HCT116 (cell line): ENCODE measurements at regions not wholly inside any gene's neighbourhood (a gene's known extent, or its start where the extent isn't known, plus 50 kb on each side); places are given as distances from the start of the nearest gene placed in this dataset.

Experiments
- ATAC-seq: fragments of 200-7000 bp; cut with Tn5 transposase; 2 replicates; pipeline ENCODE4 v1.9.1; 2020; ENCODE audit warnings: mild to moderate bottlenecking, moderate library complexity
- BruUV-seq: library from RNA; stranded (reverse); fragments of 400-500 nt; replicated peaks from 2 replicates; lab custom pipeline; 2021; lab: Mats Ljungman, UMichigan
- CTCF ChIA-PET: fragments of 300-600 bp; sonication (Branson Sonifier 250); formaldehyde crosslinking; loops from one replicate; lab custom pipeline; 2021; ENCODE audit warnings: antibody characterized with exemption; lab: Charles Lee
- POLR2A ChIA-PET: fragments of 300-600, 350-600 bp; sonication (Branson Sonifier 250); formaldehyde crosslinking; loops from one replicate; lab custom pipeline; 2021; ENCODE audit warnings: antibody characterized with exemption; lab: Charles Lee
- RAD21 ChIA-PET, 2 experiments: fragments of 300-600 bp; sonication (Branson Sonifier 250); formaldehyde crosslinking; loops; one replicate each; lab custom pipeline; 2023; ENCODE audit warnings: low total read pairs in 2 of 2; ENCODE audit not compliant: uncharacterized antibody in 2 of 2, unreplicated experiment in 2 of 2, low non-redundant PET in 1 of 2; lab: Charles Lee
- DNase-seq: peaks from one replicate; pipeline ENCODE4 v3.0.0-alpha.2; 2010; ENCODE audit warnings: low read depth, low spot score
- H2AFZ ChIP-seq: fragments of 200-600 bp; shearing (Covaris generic), sonication (generic); 2 replicates; pipeline ENCODE4 v1.6.1; 2017; ENCODE audit warnings: low read depth, mixed run types, mixed read lengths, antibody characterized with exemption, low read length; ENCODE audit not compliant: poor library complexity, severe bottlenecking
- H3K27ac ChIP-seq: 2 replicates; pipeline ENCODE4 v1.5.1; 2012; ENCODE audit warnings: low read depth, low read length
- H3K27me3 ChIP-seq: fragments of 200-600 bp; sonication (generic); 2 replicates; pipeline ENCODE4 v1.6.1; 2016; ENCODE audit warnings: mixed run types, low read length, mixed read lengths; ENCODE audit not compliant: insufficient read depth
- H3K36me3 ChIP-seq, 2 experiments: fragments of 200-500 bp in 1 of 2; fragments of 200-600 bp in 1 of 2; sonication (Bioruptor generic) in 1 of 2; sonication (generic) in 1 of 2; 2 replicates each; pipeline versions ENCODE4 v1.5.1 to v1.6.1; 2014 to 2016; ENCODE audit warnings: low read length in 2 of 2, inconsistent platforms in 1 of 2, mixed read lengths in 1 of 2, mixed run types in 1 of 2; ENCODE audit not compliant: insufficient read depth in 2 of 2, control insufficient read depth in 1 of 2
- H3K4me1 ChIP-seq, 2 experiments: fragments of 200-600 bp in 1 of 2; sonication (generic) in 1 of 2; 2 replicates each; pipeline versions ENCODE4 v1.5.1 to v1.6.1; 2012 to 2017; ENCODE audit warnings: low read length in 2 of 2, inconsistent platforms in 1 of 2, mild to moderate bottlenecking in 1 of 2, mixed read lengths in 1 of 2, mixed run types in 1 of 2, moderate library complexity in 1 of 2; ENCODE audit not compliant: insufficient read depth in 2 of 2, control insufficient read depth in 1 of 2
- H3K4me2 ChIP-seq: fragments of 200-600 bp; sonication (generic); 2 replicates; pipeline ENCODE4 v1.6.1; 2017; ENCODE audit warnings: mixed run types, low read length, mixed read lengths
- H3K4me3 ChIP-seq, 2 experiments: fragments of 200-600 bp in 1 of 2; sonication (generic) in 1 of 2; replicated peaks in 1 of 2; 2 replicates each; pipeline ENCODE4 v1.5.1; 2011 to 2016; ENCODE audit warnings: low read length in 2 of 2, control low read depth in 1 of 2, low read depth in 1 of 2, mild to moderate bottlenecking in 1 of 2, mixed read lengths in 1 of 2, mixed run types in 1 of 2
- H3K79me2 ChIP-seq: fragments of 200-600 bp; sonication (generic); 2 replicates; pipeline ENCODE4 v1.6.1; 2017; ENCODE audit warnings: mild to moderate bottlenecking, mixed run types, low read length, moderate library complexity, mixed read lengths; ENCODE audit not compliant: insufficient read depth
- H3K9ac ChIP-seq: fragments of 200-600 bp; sonication (generic); 2 replicates; pipeline ENCODE4 v1.6.1; 2016; ENCODE audit warnings: low read length, mixed read lengths
- H3K9me2 ChIP-seq: fragments of 200-600 bp; sonication (generic), shearing (Covaris generic); 2 replicates; pipeline ENCODE4 v1.6.1; 2017; ENCODE audit warnings: mixed run types, mild to moderate bottlenecking, moderate library complexity; ENCODE audit not compliant: insufficient read depth
- H3K9me3 ChIP-seq, 2 experiments: fragments of 200-500 bp in 1 of 2; fragments of 200-600 bp in 1 of 2; sonication (Bioruptor generic) in 1 of 2; sonication (generic) in 1 of 2; 2 replicates each; pipeline ENCODE4 v1.6.1; 2014 to 2017; ENCODE audit warnings: low read length in 2 of 2, mixed read lengths in 2 of 2, inconsistent platforms in 1 of 2, low read depth in 1 of 2, mild to moderate bottlenecking in 1 of 2, mixed run types in 1 of 2, moderate library complexity in 1 of 2; ENCODE audit not compliant: control insufficient read depth in 1 of 2, insufficient read depth in 1 of 2
- H4K20me1 ChIP-seq: fragments of 200-600 bp; sonication (generic), shearing (Covaris generic); 2 replicates; pipeline ENCODE4 v1.6.1; 2017; ENCODE audit warnings: mixed run types, mild to moderate bottlenecking, moderate library complexity; ENCODE audit not compliant: insufficient read depth
- CBX3 ChIP-seq: IDR thresholded peaks from 2 replicates; pipeline ENCODE4 v1.6.1; 2012; ENCODE audit warnings: low read depth
- CEBPB ChIP-seq: IDR thresholded peaks from 2 replicates; pipeline ENCODE4 v1.6.1; 2012; ENCODE audit warnings: low read depth
- EGR1 ChIP-seq: IDR thresholded peaks from 2 replicates; pipeline ENCODE4 v1.6.1; 2012; ENCODE audit warnings: low read depth
- ELF1 ChIP-seq: IDR thresholded peaks from 2 replicates; pipeline ENCODE4 v1.6.1; 2012; ENCODE audit warnings: low read depth, borderline replicate concordance
- EZH2 ChIP-seq: fragments of 200-600 bp; sonication (generic); IDR thresholded peaks from 2 replicates; pipeline ENCODE4 v1.6.1; 2017; ENCODE audit warnings: antibody characterized with exemption, mixed run types
- EZH2phosphoT487 ChIP-seq: fragments of 200-600 bp; IDR thresholded peaks from 2 replicates; pipeline ENCODE4 v1.6.1; 2018; ENCODE audit warnings: antibody characterized with exemption, borderline replicate concordance
- FOSL1 ChIP-seq: IDR thresholded peaks from 2 replicates; pipeline ENCODE4 v1.6.1; 2012; ENCODE audit warnings: low read depth
- MAX ChIP-seq: IDR thresholded peaks from 2 replicates; pipeline ENCODE4 v1.6.1; 2012
- POLR2A ChIP-seq: IDR thresholded peaks from 2 replicates; pipeline ENCODE4 v1.7.0; 2011; ENCODE audit warnings: borderline replicate concordance; ENCODE audit not compliant: insufficient read depth, insufficient read length; ENCODE audit errors: extremely low read depth
- REST ChIP-seq: IDR thresholded peaks from 2 replicates; pipeline ENCODE4 v1.6.1; 2012; ENCODE audit warnings: low read depth
- SIN3A ChIP-seq: IDR thresholded peaks from 2 replicates; pipeline ENCODE4 v1.6.1; 2012; ENCODE audit warnings: low read depth
- SRF ChIP-seq: IDR thresholded peaks from 2 replicates; pipeline ENCODE4 v1.6.1; 2012; ENCODE audit warnings: low read depth
- TCF7L2 ChIP-seq: IDR thresholded peaks from 2 replicates; pipeline ENCODE4 v1.7.0; 2011; ENCODE audit warnings: borderline replicate concordance, inconsistent platforms; ENCODE audit not compliant: insufficient read depth, insufficient read length; ENCODE audit errors: extremely low read depth
- ZNF274 ChIP-seq: fragments of 200-500 bp; sonication (Bioruptor generic); IDR thresholded peaks from 2 replicates; pipeline ENCODE4 v1.6.1; 2014; ENCODE audit warnings: mild to moderate bottlenecking, low read depth, low read length, inconsistent platforms
- intact Hi-C: fragments of 100-400 bp; cut with micrococcal nuclease; formaldehyde crosslinking; loops from 2 replicates; pipeline ENCODE4 v1.10.0; 2022
- TF ChIP-seq, protein P1 (sequence below): IDR thresholded peaks from 2 replicates; pipeline ENCODE4 v1.6.1; 2011; ENCODE audit warnings: mild to moderate bottlenecking, low read length, moderate library complexity; ENCODE audit not compliant: insufficient replicate concordance; ENCODE audit errors: extremely low read depth

DNA sequence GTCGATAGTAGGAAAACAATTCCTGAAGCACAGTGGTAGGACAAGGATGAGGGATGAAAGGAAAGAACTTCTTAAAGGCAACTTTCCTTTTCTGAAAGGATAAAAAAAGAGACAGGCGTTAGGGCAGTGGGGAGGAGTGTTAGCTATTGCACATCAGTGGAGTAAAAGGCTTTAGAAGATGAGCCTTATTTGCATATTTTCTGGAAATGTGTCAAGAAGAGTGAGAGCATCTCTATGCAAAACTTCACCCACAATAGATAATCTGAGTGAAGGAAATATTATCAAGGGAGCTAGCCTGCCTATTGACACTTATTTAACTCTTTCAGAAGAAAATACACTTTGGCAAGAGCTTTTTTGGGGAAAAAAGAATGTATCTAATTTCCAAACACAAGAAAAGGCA is 151.6 kb downstream of the MACIR start (continued):
- TF ChIP-seq EZH2 (no peak), ELF1 (no peak), TCF7L2 (no peak), EGR1 (no peak), FOSL1 (no peak), EZH2phosphoT487 (no peak), CBX3 (no peak)

GRCh38 chr5:103409013-103409670 is 150.6 kb downstream of the MACIR start:
- ATAC-seq (no peak), DNase-seq (no peak)
- H3K9ac ChIP-seq, result no peak overlapping the region
- no peaks in the 10 kb centered on the region for H3K79me2 ChIP-seq
- intact Hi-C loops, result no loop called here
- ChIA-PET CTCF (no interaction called here), RAD21 (no interaction called here), POLR2A (no interaction called here)
- H3K9me2 ChIP-seq, result no peaks in the 10 kb centered on the region
- no peaks in the 10 kb centered on the region for H3K9me3 ChIP-seq
- no peaks in the 10 kb centered on the region for H4K20me1 ChIP-seq
- H3K4me1 ChIP-seq, result no peaks in the 10 kb centered on the region
- H3K27ac ChIP-seq, result no peak overlapping the region
- BruUV-seq, result no TSS peak
- H3K36me3 ChIP-seq, result no peaks in the 10 kb centered on the region
- no peaks in the 10 kb centered on the region for H3K27me3 ChIP-seq
- no peak for TF ChIP-seq TCF7L2
- TF ChIP-seq CEBPB, result no peak
- no peak for TF ChIP-seq REST
- no peak for TF ChIP-seq ZNF274
- TF ChIP-seq, protein P1, sequence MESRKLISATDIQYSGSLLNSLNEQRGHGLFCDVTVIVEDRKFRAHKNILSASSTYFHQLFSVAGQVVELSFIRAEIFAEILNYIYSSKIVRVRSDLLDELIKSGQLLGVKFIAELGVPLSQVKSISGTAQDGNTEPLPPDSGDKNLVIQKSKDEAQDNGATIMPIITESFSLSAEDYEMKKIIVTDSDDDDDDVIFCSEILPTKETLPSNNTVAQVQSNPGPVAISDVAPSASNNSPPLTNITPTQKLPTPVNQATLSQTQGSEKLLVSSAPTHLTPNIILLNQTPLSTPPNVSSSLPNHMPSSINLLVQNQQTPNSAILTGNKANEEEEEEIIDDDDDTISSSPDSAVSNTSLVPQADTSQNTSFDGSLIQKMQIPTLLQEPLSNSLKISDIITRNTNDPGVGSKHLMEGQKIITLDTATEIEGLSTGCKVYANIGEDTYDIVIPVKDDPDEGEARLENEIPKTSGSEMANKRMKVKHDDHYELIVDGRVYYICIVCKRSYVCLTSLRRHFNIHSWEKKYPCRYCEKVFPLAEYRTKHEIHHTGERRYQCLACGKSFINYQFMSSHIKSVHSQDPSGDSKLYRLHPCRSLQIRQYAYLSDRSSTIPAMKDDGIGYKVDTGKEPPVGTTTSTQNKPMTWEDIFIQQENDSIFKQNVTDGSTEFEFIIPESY, result no peak
- TF ChIP-seq MAX, result no peak
- no peak for TF ChIP-seq SRF
- no peak for TF ChIP-seq POLR2A
- TF ChIP-seq CBX3, result no peak
- no peak for TF ChIP-seq SIN3A
- no peak overlapping the region for H2AFZ ChIP-seq
- H3K4me2 ChIP-seq, result no peak overlapping the region
- H3K4me3 ChIP-seq, result no peak overlapping the region
